ENCODE measurements at regions not wholly inside any gene's neighbourhood (a gene's known extent, or its start where the extent isn't known, plus 50 kb on each side); places are given as distances from the start of the nearest gene placed in this dataset.

DNA sequence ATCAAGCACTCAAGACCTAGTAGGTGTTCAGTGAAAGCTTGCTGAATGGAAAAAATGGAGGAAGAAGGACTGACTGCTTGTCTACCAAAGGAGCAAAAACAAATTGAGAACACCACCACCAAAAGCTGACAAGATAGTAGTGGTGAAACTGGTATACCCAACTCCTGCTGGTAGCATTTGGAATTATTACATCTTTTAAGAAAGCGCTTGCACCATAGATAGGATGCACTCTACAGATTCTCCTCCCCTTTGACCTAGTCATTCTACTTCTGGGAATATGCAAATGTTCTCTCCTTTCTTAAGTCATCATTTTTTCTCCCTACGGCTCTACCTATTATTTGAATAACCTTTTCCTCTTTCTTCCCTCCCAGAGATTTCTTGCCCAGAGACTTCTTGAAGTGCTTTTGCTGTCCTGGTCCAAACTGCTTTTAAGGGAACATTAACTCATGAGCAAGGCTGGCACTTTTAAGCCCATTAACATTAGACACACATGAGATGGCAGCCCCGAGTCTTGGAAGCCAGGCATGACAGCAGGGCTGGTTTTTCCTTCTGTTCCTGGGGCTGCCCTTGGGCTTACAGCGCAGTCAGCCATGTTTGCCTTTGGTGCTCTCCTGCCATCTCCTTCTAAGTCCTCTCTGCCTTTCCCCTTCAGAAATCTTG, 75.0 kb upstream of the TLE3 start:
- in situ Hi-C loops (cut with HindIII; ENCODE audit: low pct_unique_long_range_greater_than_20kb, low sequenced_read_pairs) = no loop called here
- DNase-seq (ENCODE audit: low read depth in 1 of 2, low spot score in 1 of 2) = no peak

DNA sequence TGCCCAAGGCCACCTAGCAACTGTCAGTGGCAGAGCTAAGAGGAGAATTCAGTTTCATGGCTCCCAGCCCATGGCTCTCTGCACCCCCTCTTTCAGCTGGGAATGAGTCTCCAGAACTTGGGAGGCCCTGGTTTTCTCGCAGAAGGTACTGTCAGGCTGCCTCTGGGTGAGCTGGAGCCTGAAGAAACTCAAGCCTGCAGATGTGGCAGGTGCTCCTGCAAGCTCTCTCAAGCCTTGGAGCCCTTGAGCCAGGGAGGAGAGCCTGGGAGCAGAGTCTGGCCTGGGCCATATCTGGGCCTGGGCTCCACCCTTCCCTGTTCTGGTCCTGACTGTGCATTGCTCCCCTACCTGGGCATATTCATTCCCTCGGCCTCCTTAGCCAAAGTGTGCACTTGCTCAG, 74.4 kb upstream of the TLE3 start:
- TF ChIP-seq JUND (IDR thresholded peaks at IDR 0.05; ENCODE audit: low read depth) = no peak
- in situ Hi-C loops (cut with HindIII; ENCODE audit: low pct_unique_long_range_greater_than_20kb, low sequenced_read_pairs) = no loop called here
- no peak for DNase-seq (ENCODE audit: low read depth in 1 of 2, low spot score in 1 of 2)

More for the DNA sequence above, 75.0 kb upstream of the TLE3 start:
- no peak for TF ChIP-seq JUND (IDR thresholded peaks at IDR 0.05; ENCODE audit: low read depth)

DNA sequence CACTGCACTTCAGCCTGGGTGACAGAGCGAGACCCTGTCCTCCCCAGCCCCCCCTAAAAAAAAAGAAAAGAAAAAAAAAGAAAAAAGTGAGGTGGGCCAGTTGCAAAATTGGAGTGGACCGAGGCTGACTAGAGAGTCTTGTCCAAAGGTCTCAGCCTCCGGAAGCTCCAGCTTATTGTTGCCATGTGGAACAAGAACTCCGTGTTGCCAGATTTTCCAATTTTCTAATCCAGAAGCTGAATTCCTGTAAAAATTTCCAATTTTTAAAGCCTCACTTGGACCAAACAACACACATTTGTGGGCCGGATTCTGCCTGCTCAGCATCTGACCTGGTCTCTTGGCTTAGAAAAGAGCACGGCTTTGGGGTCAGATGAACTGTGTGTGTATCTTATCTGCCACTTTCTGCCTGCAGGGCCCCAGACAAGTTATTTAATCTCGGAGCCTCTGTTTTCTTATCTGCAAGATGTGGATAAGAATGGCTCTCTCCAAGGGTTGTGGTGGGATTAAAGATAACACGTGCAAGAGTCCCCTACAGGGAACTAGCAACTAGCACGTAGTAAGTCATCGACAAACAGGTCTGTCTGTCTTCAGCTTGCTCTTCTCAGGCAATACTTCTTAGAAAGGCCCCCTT, 73.7 kb upstream of the TLE3 start:
- DNase-seq (ENCODE audit: low read depth in 1 of 2, low spot score in 1 of 2) = no peak
- no peak for TF ChIP-seq JUND (IDR thresholded peaks at IDR 0.05; ENCODE audit: low read depth)
- in situ Hi-C loops (cut with HindIII; ENCODE audit: low pct_unique_long_range_greater_than_20kb, low sequenced_read_pairs) = no loop called here

DNA sequence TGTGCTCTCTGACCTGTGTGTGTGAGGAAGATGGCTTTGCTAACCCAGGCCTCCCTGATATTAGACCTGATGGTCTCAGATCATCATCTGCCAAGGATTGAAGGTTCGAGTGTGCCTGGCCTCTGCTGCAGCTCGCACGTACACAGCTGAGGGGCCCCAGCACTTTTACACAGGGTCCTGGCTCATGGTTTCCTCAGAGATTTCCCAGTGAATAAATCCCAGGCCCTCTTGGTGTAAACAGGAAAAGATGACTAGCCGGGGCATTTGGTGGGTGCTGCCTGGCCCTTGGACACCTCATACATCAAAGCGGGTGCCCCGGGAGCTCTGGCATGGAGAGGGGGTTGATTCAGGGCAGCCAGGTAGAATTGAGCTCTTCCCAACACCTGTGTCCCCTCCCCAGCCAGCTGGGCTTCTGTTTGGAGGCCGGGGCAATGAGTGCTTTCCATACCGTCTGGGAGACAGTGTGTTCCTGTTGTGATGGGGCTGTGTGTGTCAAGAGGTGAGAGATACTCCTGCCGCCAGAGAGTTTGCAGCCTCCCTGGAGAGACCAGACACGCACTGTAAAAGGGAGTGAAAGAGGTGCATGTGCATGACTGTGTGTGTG, 72.5 kb upstream of the TLE3 start:
- DNase-seq (ENCODE audit: low read depth in 1 of 2, low spot score in 1 of 2) = no peak
- TF ChIP-seq JUND (IDR thresholded peaks at IDR 0.05; ENCODE audit: low read depth) = no peak
- in situ Hi-C loops (cut with HindIII; ENCODE audit: low pct_unique_long_range_greater_than_20kb, low sequenced_read_pairs) = no loop called here

DNA sequence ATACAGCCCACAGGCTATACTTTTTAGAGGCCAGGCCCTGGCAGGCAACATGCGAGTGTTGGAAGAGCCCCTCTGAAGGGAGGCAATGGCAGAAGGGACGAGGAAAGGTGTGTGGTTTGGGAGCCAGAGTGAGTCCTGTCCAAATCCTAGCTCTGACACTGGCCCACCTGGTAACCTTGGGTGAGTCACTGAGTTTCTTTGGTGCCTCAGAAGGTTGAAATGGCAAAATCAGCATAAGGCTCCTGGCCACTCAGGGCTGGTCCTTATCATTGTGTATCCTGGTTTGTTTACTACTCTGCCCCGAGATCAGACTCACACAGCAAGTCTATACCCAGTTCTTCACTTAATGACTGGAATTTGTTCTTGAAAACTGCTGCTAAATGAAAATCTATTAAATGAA, 71.4 kb upstream of the TLE3 start:
- no peak for TF ChIP-seq JUND (IDR thresholded peaks at IDR 0.05; ENCODE audit: low read depth)
- in situ Hi-C loops (cut with HindIII; ENCODE audit: low pct_unique_long_range_greater_than_20kb, low sequenced_read_pairs) = no loop called here
- DNase-seq (ENCODE audit: low read depth in 1 of 2, low spot score in 1 of 2) = no peak

DNA sequence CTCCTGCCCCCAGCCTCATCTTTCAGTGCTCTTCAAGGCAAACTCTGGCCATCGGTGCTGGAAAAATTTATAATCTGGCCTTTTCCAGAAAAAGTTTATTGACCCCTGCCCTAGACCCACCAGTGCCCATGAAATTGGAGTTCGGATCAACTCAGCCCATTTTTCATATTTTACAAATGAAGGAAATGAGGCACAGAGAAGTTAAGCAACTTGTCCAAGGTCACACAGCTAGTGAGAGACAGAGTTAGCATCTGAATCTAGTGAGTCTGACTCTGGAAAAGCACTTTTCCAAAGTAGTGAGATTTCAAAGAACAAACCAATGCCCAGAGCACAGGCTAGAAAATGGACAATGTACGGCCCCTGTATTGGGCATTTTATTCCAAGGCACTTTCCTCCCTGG, 69.4 kb upstream of the TLE3 start:
- no peak for TF ChIP-seq JUND (IDR thresholded peaks at IDR 0.05; ENCODE audit: low read depth)
- no peak for DNase-seq (ENCODE audit: low read depth in 1 of 2, low spot score in 1 of 2)
- in situ Hi-C loops (cut with HindIII; ENCODE audit: low pct_unique_long_range_greater_than_20kb, low sequenced_read_pairs) = no loop called here

DNA sequence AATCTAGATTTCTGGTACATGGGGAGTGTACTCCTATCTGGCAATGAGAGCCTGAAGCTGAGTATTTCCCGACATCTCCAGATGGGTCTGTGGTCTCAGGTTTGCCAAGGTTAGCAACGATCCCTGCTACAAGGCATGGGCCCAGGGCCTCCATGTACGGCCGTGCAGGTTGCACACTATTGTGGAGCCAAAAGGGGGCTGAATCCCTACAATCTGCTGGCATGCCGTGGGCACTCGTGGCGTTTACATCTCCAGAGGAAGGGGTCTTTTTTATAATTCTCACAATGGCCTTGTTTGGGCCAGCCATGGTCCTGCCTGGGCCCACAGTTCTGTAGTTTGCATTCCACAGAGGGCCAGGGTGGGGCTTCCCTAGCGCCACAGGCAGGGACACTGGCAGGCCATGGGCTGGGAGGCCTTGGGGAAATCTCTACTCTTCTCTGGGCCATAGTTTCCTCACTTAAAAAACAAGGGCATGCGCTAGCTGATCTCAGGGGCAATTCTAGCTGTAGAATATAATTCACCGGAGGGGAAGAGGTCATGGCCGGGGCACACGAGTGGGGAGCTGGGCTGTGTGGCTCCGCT, 68.9 kb upstream of the TLE3 start:
- TF ChIP-seq JUND (IDR thresholded peaks at IDR 0.05; ENCODE audit: low read depth) = no peak
- in situ Hi-C loops (cut with HindIII; ENCODE audit: low pct_unique_long_range_greater_than_20kb, low sequenced_read_pairs) = no loop called here
- DNase-seq (ENCODE audit: low read depth in 1 of 2, low spot score in 1 of 2) = no peak

DNA sequence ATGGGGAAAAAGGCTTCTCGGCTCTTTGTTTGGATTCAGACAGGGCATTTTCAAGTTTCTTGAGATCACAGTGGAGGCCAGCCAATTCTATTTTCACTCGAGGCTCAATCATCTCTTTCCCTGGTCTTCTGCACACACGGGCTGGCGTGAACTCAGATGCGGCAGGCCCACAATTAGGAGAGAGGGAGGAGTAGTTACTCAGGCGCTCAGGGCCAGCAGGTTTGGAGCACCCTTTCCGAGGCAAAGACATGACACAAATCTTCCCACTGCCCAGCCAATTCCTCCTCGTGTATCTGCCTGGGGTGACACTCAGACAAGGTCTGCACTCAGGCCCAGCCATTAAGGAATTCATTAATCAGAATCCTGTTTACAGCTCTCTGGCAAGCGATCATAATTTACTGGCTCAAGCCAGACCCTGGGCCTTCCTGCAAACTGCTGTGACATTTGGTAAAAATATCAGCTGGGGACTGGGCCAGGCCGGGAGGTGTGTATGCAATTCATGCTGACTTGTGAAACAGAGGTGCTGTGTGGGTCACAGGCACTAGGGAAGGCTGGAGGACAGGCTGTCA, 68.1 kb upstream of the TLE3 start:
- in situ Hi-C loops (cut with HindIII; ENCODE audit: low pct_unique_long_range_greater_than_20kb, low sequenced_read_pairs) = no loop called here
- no peak for TF ChIP-seq JUND (IDR thresholded peaks at IDR 0.05; ENCODE audit: low read depth)
- no peak for DNase-seq (ENCODE audit: low read depth in 1 of 2, low spot score in 1 of 2)

DNA sequence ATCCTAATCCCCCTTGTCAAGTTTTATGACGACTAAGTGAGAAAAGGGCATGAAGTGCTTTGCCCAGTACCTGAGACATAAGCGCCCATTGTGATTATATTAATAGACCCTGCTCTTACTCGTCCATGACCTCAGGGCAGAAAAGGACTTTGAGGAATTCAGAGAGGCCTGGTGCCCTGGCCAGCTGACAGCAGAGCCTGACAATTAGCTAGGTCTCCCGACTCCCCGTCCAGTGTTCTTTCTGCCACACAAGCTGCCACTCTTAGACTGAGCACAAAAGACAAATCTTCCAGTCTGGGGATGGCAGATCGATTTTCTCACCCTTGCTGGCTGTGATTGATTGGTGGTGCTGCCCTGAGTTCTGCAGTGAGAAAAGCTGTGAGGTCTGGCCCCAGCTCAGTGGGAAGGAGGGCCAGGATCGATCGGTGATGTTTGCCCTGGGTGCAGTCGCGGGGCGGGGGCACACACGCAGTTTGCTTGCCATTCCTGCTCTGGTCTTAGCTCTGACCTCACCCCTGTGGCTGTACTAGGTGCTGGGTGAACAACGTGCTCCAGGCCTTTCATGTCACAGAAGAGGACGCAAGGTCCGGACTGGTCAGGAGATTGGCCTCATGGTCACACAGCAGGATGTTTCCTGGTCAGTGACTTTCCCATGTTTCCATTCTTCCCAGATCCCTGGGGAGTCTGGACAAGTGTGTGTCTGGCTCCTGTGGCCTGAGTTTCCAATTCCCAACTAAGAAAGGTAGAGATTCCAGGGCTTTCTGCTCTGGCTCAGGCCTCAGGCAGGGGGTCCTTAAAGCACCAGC, 67.4 kb upstream of the TLE3 start:
- TF ChIP-seq JUND (IDR thresholded peaks at IDR 0.05; ENCODE audit: low read depth) = no peak
- in situ Hi-C loops (cut with HindIII; ENCODE audit: low pct_unique_long_range_greater_than_20kb, low sequenced_read_pairs) = no loop called here
- DNase-seq (ENCODE audit: low read depth in 1 of 2, low spot score in 1 of 2) = no peak

DNA sequence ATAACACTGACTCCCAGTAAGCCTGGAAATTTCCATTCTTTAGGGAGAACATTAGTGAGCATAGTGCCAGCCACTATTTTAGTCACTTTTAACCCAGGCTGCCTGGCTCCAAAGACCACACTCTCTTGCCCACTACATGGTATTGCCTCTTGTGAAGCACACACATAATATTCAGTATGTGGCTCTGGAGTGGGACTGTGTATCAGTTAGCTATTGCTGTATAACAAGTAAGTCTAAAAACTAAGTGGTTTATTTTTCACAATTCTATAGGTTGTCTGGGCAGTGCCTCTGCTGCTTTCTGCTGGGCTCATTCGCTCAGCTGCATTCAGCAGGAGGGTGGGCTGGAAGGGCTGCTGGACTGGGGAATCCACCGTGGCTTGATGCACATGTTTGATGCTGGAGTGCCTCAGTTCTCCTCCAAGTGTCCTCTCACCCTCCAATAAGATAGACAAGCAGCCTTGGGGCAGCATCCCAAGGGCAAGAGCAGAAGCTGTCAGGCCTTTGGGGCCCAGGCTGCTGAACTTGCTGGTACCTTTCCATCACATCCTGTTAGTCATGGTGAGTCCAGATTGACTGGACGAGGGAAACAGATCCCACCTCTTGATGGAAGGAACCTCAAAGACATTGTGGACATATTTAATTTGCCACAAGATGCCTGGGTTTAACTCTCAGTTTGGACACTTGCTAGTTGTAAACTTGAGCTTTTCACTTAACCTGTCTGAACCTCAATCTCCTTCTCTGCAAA, 66.6 kb upstream of the TLE3 start:
- no peak for TF ChIP-seq JUND (IDR thresholded peaks at IDR 0.05; ENCODE audit: low read depth)
- in situ Hi-C loops (cut with HindIII; ENCODE audit: low pct_unique_long_range_greater_than_20kb, low sequenced_read_pairs) = no loop called here
- DNase-seq (ENCODE audit: low read depth in 1 of 2, low spot score in 1 of 2) = no peak

DNA sequence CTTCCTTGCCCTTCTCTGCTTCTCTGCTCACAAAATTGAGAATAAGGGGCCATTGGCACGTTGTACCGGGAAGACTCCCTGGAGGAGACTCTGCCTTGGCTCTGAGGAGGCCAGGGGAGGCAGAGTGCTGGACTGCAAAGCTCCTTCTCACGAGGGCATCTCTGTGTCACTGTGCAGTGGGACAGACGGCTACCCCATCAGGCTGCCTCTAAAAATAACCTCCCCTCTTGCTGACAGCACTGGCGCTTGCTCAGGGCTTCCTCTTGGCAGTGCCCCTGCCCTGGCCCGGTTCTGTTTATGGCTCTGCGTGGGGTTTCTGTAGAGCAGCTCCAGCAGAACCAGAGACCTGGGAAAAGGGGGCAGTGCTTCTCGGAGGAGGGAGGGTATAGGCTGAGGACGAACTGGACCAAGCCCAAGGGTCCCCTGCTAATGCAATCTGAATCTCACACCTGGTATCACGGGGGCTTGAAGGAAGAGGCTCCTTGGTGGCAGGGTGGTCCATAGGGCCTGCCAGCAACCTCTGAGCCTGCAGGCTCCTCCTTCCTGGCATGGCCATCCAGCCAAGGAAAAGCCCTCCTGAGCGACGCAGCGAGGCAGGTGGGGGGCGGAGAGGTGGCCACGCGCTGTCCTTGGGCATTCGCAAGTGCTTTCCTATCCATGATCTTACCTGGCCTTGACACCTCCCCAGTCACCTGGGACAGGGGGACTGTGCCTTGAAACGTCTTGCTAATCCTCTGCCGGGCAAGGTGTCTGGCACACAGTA, 63.3 kb upstream of the TLE3 start:
- in situ Hi-C loops (cut with HindIII; ENCODE audit: low pct_unique_long_range_greater_than_20kb, low sequenced_read_pairs) = no loop called here
- no peak for DNase-seq (ENCODE audit: low read depth in 1 of 2, low spot score in 1 of 2)
- TF ChIP-seq JUND (IDR thresholded peaks at IDR 0.05; ENCODE audit: low read depth) = no peak
